ENCODE measurements at regions not wholly inside any gene's neighbourhood (a gene's known extent, or its start where the extent isn't known, plus 50 kb on each side); places are given as distances from the start of the nearest gene placed in this dataset.

- H2AFZ ChIP-seq (replicated peaks; ENCODE audit: low read length, poor library complexity) = no peak overlapping the region
- no peaks in the 10 kb centered on the region for H3K4me1 ChIP-seq (ENCODE audit: control insufficient read depth, insufficient read depth, low read length)
- no peak overlapping the region for H3K18ac ChIP-seq (ENCODE audit: low read depth, low read length)
- no peak overlapping the region for H2BK120ac ChIP-seq (ENCODE audit: low read depth, low read length)
- intact Hi-C loops (cut with micrococcal nuclease) (no loop called here), in situ Hi-C loops (cut with MboI; ENCODE audit: low sequenced_read_pairs) (no loop called here), dilution Hi-C loops (cut with HindIII; ENCODE audit: low sequenced_read_pairs, unreplicated experiment) (no loop called here)
- TF ChIP-seq SMC3 (IDR thresholded peaks at IDR 0.05; ENCODE audit: low read depth, low read length) (no peak), CHD1 (IDR thresholded peaks at IDR 0.05; ENCODE audit: low read depth, low read length) (no peak)
- H2AK9ac ChIP-seq (replicated peaks; ENCODE audit: low read depth, low read length, poor library complexity) = no peak overlapping the region
- H3K27ac ChIP-seq (ENCODE audit: insufficient read depth, low read length) = no peak overlapping the region
- H3K4me3 ChIP-seq (ENCODE audit: insufficient read depth, low read depth, low read length) = no peak overlapping the region
- H3K9ac ChIP-seq (ENCODE audit: low read depth, low read length) = no peak overlapping the region
- ATAC-seq (ENCODE audit: low read depth) = no peak
- H3K23ac ChIP-seq (ENCODE audit: low read depth, low read length) = no peak overlapping the region
- no peak overlapping the region for H2BK5ac ChIP-seq (ENCODE audit: low read depth, low read length, poor library complexity, severe bottlenecking)
- no peak overlapping the region for H4K91ac ChIP-seq (ENCODE audit: insufficient read depth, low read depth, low read length)
- CTCF ChIA-PET = no interaction called here
- 20% methylated on average over 1 of the region's 6 CpGs; no CpG with 5 or more reads in 1 of the 2 experiments for WGBS, 2 experiments (ENCODE audit: extremely low coverage in 2 of 2, insufficient read length in 1 of 2)
- no peak overlapping the region for H2BK20ac ChIP-seq (ENCODE audit: low read depth, low read length)
- no peak overlapping the region for H3K4me2 ChIP-seq (ENCODE audit: low read depth, low read length)
- BruUV-seq (replicated peaks) = no TSS peak
- no peak overlapping the region for H3K14ac ChIP-seq (replicated peaks; ENCODE audit: low read depth, low read length)
- POLR2A ChIA-PET (ENCODE audit: unreplicated experiment) = no interaction called here
- no peak overlapping the region for H4K5ac ChIP-seq (ENCODE audit: low read depth, low read length)
- DNase-seq = no peak
- H3K4ac ChIP-seq (ENCODE audit: low read depth, low read length) = no peak overlapping the region
- H2BK15ac ChIP-seq (ENCODE audit: low read depth, low read length) = no peak overlapping the region
- H3K27me3 ChIP-seq (ENCODE audit: control insufficient read depth, insufficient read depth, low read length) = no peaks in the 10 kb centered on the region
- H3K36me3 ChIP-seq (ENCODE audit: control insufficient read depth, insufficient read depth, low read length) = no peaks in the 10 kb centered on the region
- H3K56ac ChIP-seq (ENCODE audit: extremely low read depth, insufficient read depth, low read length) = no peak overlapping the region
- peaks cover 5% of the 10 kb centered on the region; the same call in 1 of the 2 replicates for H3K9me1 ChIP-seq (ENCODE audit: insufficient read depth, low read length)
- no peak overlapping the region for H4K8ac ChIP-seq (ENCODE audit: low read depth in 2 of 2, low read length in 2 of 2)
- H2AK5ac ChIP-seq (ENCODE audit: low read depth, low read length) = no peak overlapping the region
- no peaks in the 10 kb centered on the region for H3K79me1 ChIP-seq (ENCODE audit: low read depth in 1 of 2, low read length in 2 of 2)
- H3K9me3 ChIP-seq (ENCODE audit: control insufficient read depth, insufficient read depth, low read length) = no peaks in the 10 kb centered on the region
- no peaks in the 10 kb centered on the region for H4K20me1 ChIP-seq (ENCODE audit: insufficient read depth, low read length)
These were observed 267.2 kb upstream of the SALL1 start for GRCh38 chr16:51418258-51418657.

Data from IMR-90 (cell line).